ENCODE measurements at regions not wholly inside any gene's neighbourhood (a gene's known extent, or its start where the extent isn't known, plus 50 kb on each side); places are given as distances from the start of the nearest gene placed in this dataset. TPM values are rescaled to one million over a fixed set of nuclear protein-coding genes. Genes with fewer than 3 reads are reported as not detected.

DNA sequence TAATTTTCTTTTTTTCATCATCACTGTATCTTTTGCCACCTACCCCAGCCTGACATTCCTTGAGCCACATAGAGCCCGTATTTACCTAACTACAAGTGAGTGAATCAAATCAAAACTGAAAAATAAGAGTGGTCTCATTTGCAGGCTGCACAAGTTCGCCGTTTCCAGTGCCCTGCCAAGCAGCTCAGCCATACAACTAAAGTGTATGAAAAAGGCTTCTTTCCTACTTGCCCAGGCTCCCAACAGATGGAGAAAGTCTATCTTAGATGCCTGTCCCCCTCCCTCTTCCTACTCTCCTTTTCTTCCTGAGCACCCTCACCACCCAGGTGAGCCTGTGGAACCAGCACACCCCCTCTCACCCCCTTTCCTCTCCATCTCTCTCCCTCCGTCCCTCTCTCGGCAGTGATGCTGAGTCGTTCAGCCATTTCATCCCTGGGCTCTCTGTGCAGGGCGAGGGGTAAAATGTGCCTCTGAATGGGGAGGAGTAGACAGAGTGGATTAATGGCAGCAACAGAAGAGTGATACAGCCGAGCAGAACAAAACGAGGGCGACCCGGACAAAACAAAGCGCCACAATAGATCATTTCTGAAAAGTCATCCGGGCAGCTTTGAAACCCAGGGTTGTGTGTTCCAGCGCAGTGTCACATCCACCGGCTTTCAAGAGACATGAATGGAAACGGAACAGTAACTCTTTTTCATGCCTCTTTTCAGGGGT is 65.0 kb upstream of the POU3F3 start:
- no peaks in the 10 kb centered on the region for H3K9me3 ChIP-seq (ENCODE audit: control insufficient read depth in 3 of 3, low read length in 3 of 3)
- H3K9ac ChIP-seq (ENCODE audit: low read depth in 1 of 3, low read length in 3 of 3) = no peak overlapping the region
- H3K27me3 ChIP-seq (ENCODE audit: control insufficient read depth in 3 of 3, insufficient read depth in 3 of 3, low read length in 3 of 3) = peaks cover 0 to 3% (median 0%) of the 10 kb centered on the region in 3 donors
- H3K36me3 ChIP-seq (ENCODE audit: control insufficient read depth in 3 of 3, insufficient read depth in 3 of 3, low read length in 3 of 3) = no peaks in the 10 kb centered on the region
- no peak overlapping the region for H3K27ac ChIP-seq (ENCODE audit: low read depth, low read length)
- H3K4me1 ChIP-seq (ENCODE audit: control insufficient read depth in 3 of 3, insufficient read depth in 3 of 3, low read length in 3 of 3) = peaks cover 7 to 17% (median 9%) of the 10 kb centered on the region in 3 donors
- H3K4me3 ChIP-seq (ENCODE audit: low read length in 3 of 3) = no peak overlapping the region

DNA sequence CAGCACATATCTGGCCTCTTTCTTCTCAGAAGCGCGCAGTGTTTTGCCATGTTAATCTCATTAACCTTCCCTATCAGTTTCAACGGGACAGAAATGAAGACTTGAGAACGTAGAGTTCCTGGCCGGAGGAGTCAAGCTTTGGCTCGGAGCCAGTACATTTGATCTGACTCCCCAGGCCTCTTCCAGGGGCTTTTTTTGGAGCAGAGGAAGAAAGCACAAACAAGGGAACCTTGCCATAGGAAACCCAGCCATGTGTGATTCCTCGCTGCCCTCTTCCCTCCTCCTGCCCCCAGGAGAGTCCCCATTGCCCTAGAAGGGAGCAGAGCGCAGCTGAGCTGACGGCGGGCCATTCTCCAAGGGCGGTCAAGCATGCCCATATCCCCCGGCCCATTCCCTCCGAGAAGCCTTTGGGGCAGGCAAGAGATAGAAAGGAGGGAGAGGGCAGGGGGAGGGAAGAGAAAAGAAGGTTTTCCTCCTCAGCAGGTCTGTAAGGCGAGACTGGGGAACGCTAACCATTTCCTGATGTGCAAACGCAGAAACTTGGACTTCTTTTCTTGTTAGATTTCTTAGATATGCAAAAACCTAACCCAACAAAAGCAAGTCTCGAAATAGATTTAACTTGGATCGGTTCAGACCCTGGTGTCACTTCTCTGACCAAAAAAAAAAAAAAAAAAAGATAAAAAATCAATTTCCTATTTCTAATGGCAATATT is 63.7 kb upstream of the POU3F3 start:
- H3K27me3 ChIP-seq (ENCODE audit: control insufficient read depth in 3 of 3, insufficient read depth in 3 of 3, low read length in 3 of 3) = peaks cover 0 to under 1% (median 0%) of the 10 kb centered on the region in 3 donors
- H3K9ac ChIP-seq (ENCODE audit: low read depth in 1 of 3, low read length in 3 of 3) = peak overlapping the region in 2 of 3 donors; percentile 0 to 70
- H3K36me3 ChIP-seq (ENCODE audit: control insufficient read depth in 3 of 3, insufficient read depth in 3 of 3, low read length in 3 of 3) = no peaks in the 10 kb centered on the region
- no peaks in the 10 kb centered on the region for H3K9me3 ChIP-seq (ENCODE audit: control insufficient read depth in 3 of 3, low read length in 3 of 3)
- H3K4me3 ChIP-seq (ENCODE audit: low read length in 3 of 3) = peak overlapping the region; percentile 40 to 67 (median 44)
- H3K4me1 ChIP-seq (ENCODE audit: control insufficient read depth in 3 of 3, insufficient read depth in 3 of 3, low read length in 3 of 3) = peaks cover 7 to 17% (median 9%) of the 10 kb centered on the region in 3 donors
- H3K27ac ChIP-seq (ENCODE audit: low read depth, low read length) = no peak overlapping the region

DNA sequence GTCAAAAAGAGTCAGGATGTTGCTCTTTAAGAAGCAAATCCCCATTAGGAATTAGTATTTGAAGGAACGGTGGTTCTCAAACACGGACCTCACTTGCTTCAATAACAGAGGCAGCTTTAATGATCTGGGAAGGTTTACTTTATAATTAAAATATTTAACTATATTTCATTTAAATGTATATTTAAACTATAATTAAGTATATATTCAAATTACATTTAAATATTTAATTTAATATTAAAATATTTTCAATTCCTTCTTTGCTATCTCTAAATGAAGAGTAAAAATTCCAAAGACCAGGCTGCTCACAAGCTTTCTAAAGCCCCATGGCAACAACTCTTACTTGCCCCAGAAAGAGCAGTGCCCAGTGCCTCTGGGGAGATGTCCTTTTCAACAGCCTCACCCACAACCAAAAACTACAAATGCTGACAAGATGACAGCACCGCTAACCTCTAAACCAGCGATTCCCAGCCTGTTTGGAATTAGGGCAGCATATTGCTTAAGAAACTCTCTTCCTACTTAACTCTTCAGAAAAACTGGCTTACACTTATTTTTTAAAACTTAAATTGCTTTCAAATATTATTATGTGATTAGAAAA is 62.9 kb upstream of the POU3F3 start:
- Histone ChIP-seq H3K27ac (ENCODE audit: low read depth, low read length) (no peak overlapping the region), H3K4me1 (ENCODE audit: control insufficient read depth in 3 of 3, insufficient read depth in 3 of 3, low read length in 3 of 3) (peaks cover 7 to 17% (median 9%) of the 10 kb centered on the region in 3 donors), H3K9ac (ENCODE audit: low read depth in 1 of 3, low read length in 3 of 3) (no peak overlapping the region), H3K27me3 (ENCODE audit: control insufficient read depth in 3 of 3, insufficient read depth in 3 of 3, low read length in 3 of 3) (peaks cover 0 to 5% (median 4%) of the 10 kb centered on the region in 3 donors), H3K9me3 (ENCODE audit: control insufficient read depth in 3 of 3, low read length in 3 of 3) (no peaks in the 10 kb centered on the region), H3K4me3 (ENCODE audit: low read length in 3 of 3) (no peak overlapping the region), H3K36me3 (ENCODE audit: control insufficient read depth in 3 of 3, insufficient read depth in 3 of 3, low read length in 3 of 3) (no peaks in the 10 kb centered on the region)

DNA sequence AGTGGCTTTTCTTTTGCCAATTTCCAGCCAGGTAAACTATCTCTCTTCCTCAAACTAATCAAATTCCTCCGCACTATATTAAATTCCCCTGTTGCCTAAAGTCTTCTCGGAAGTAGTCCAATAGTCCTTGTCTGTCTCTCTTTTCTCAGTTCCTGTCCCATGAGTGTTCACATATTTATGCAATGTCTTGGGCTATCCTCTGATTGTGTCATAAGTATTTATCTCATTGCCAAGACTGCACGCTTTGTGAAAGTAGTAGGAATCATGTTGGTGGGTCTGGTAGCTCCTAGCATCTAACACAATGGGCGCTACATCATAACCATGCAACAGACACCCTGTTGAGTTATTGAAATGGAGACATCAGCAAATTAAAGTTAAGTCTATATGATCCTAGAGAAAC is 59.9 kb upstream of the POU3F3 start:
- Histone ChIP-seq H3K36me3 (ENCODE audit: control insufficient read depth in 3 of 3, insufficient read depth in 3 of 3, low read length in 3 of 3) (no peaks in the 10 kb centered on the region), H3K4me1 (ENCODE audit: control insufficient read depth in 3 of 3, insufficient read depth in 3 of 3, low read length in 3 of 3) (peaks cover 6 to 9% (median 7%) of the 10 kb centered on the region in 3 donors), H3K27ac (ENCODE audit: low read depth, low read length) (no peak overlapping the region), H3K9ac (ENCODE audit: low read depth in 1 of 3, low read length in 3 of 3) (no peak overlapping the region), H3K9me3 (ENCODE audit: control insufficient read depth in 3 of 3, low read length in 3 of 3) (no peaks in the 10 kb centered on the region), H3K4me3 (ENCODE audit: low read length in 3 of 3) (no peak overlapping the region), H3K27me3 (ENCODE audit: control insufficient read depth in 3 of 3, insufficient read depth in 3 of 3, low read length in 3 of 3) (peaks cover 0 to 10% (median 4%) of the 10 kb centered on the region in 3 donors)

DNA sequence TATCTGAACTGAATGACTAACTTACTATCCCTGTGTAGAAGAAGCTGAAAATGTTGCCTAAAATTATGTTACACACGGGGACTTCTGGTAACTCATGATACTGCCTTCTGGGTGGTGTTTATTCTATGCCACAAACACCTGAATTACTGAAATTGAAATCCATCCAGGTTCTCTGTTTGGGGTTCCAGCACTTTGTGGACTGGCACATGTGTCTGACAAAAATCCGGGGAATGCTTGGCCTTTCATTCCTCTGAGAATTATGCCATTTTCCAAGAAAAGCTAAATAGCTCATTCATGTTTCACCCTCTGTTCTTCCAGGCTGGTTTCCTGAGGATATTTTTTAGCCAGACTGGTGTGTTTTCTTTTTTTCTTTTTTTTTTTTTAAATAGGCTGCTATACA is 59.5 kb upstream of the POU3F3 start:
- peaks cover 6 to 9% (median 7%) of the 10 kb centered on the region in 3 donors for H3K4me1 ChIP-seq (ENCODE audit: control insufficient read depth in 3 of 3, insufficient read depth in 3 of 3, low read length in 3 of 3)
- H3K27me3 ChIP-seq (ENCODE audit: control insufficient read depth in 3 of 3, insufficient read depth in 3 of 3, low read length in 3 of 3) = peaks cover 0 to 10% (median 4%) of the 10 kb centered on the region in 3 donors
- no peak overlapping the region for H3K27ac ChIP-seq (ENCODE audit: low read depth, low read length)
- H3K9me3 ChIP-seq (ENCODE audit: control insufficient read depth in 3 of 3, low read length in 3 of 3) = no peaks in the 10 kb centered on the region
- H3K9ac ChIP-seq (ENCODE audit: low read depth in 1 of 3, low read length in 3 of 3) = no peak overlapping the region
- H3K4me3 ChIP-seq (ENCODE audit: low read length in 3 of 3) = no peak overlapping the region
- H3K36me3 ChIP-seq (ENCODE audit: control insufficient read depth in 3 of 3, insufficient read depth in 3 of 3, low read length in 3 of 3) = no peaks in the 10 kb centered on the region

Small RNAs in the stretch of these regions (small RNA-seq; reads per million reads assigned to genes)
- gene RF00139 = not detected
- gene RF02091 = not detected

Measured in skeletal muscle tissue (tissue), 4 donors.